Esophagus mucosa (tissue), 1 donor: ENCODE measurements at regions not wholly inside any gene's neighbourhood (a gene's known extent, or its start where the extent isn't known, plus 50 kb on each side); places are given as distances from the start of the nearest gene placed in this dataset.
"Not testable (repeated sequence)": the region's sequence is repeated elsewhere in the genome, so short reads cannot be mapped to it uniquely, and the experiment has no call there.

Experiments used
- ATAC-seq: fragments of 200-7000 bp; cut with Tn5 transposase; one replicate; pipeline ENCODE4 v1.9.1; 2020
- donor health status: DM: yes; HTN: yes; CAD: no.

- no peak for ATAC-seq
These were observed 91.8 kb upstream of the TBCA start for GRCh38 chr5:77867914-77868313.

- ATAC-seq, result no peak
These were observed 91.1 kb upstream of the TBCA start for GRCh38 chr5:77867194-77867691.

GRCh38 chr5:77866198-77866597 lies 90.1 kb upstream of the TBCA start:
- no peak for ATAC-seq

GRCh38 chr5:77864997-77865396 lies 88.9 kb upstream of the TBCA start:
- peak; percentile 36 for ATAC-seq

- ATAC-seq, result no peak
These were observed 87.0 kb upstream of the TBCA start for GRCh38 chr5:77863181-77863580.

GRCh38 chr5:77861576-77861975 lies 85.4 kb upstream of the TBCA start:
- ATAC-seq, result no peak

GRCh38 chr5:77859306-77859705 lies 83.2 kb upstream of the TBCA start:
- ATAC-seq, result no peak

GRCh38 chr5:77858678-77859077 lies 82.5 kb upstream of the TBCA start:
- ATAC-seq, result not testable (repeated sequence)

- ATAC-seq, result no peak
These were observed 79.2 kb upstream of the TBCA start for GRCh38 chr5:77855369-77855768.

- ATAC-seq, result no peak
These were observed 77.3 kb upstream of the TBCA start for GRCh38 chr5:77853353-77853907.

- peak; percentile 56 for ATAC-seq
These were observed 76.6 kb upstream of the TBCA start for GRCh38 chr5:77852514-77853352.

GRCh38 chr5:77852068-77852513 lies 76.0 kb upstream of the TBCA start:
- ATAC-seq, result no peak

GRCh38 chr5:77851176-77852067 lies 75.3 kb upstream of the TBCA start:
- peak; percentile 42 for ATAC-seq

GRCh38 chr5:77850536-77851175 lies 74.5 kb upstream of the TBCA start:
- no peak for ATAC-seq

- ATAC-seq, result no peak
These were observed 73.3 kb upstream of the TBCA start for GRCh38 chr5:77849308-77849900.

- ATAC-seq, result no peak
These were observed 71.7 kb upstream of the TBCA start for GRCh38 chr5:77847814-77848290.

GRCh38 chr5:77847129-77847460 lies 71.0 kb upstream of the TBCA start:
- no peak for ATAC-seq

- no peak for ATAC-seq
These were observed 70.4 kb upstream of the TBCA start for GRCh38 chr5:77846422-77847128.

- ATAC-seq, result no peak
These were observed 69.1 kb upstream of the TBCA start for GRCh38 chr5:77845324-77845646.

- ATAC-seq, result no peak
These were observed 68.6 kb upstream of the TBCA start for GRCh38 chr5:77844623-77845323.

- no peak for ATAC-seq
These were observed 68.2 kb upstream of the TBCA start for GRCh38 chr5:77844373-77844622.
